Amniotic epithelial cell (primary cell): ENCODE measurements at regions not wholly inside any gene's neighbourhood (a gene's known extent, or its start where the extent isn't known, plus 50 kb on each side); places are given as distances from the start of the nearest gene placed in this dataset.
A peak's percentile ranks its signal among the peaks of the same experiment; 100 is the strongest.

ENCODE experiments used
- DNase-seq: peaks from one replicate; pipeline ENCODE4 v3.0.0-alpha.2; 2010; ENCODE audit warnings: low read depth

- no peak for DNase-seq
Observed at GRCh38 chr2:195495966-195496365, 161.1 kb upstream of the SLC39A10 start.

- no peak for DNase-seq
Observed at GRCh38 chr2:195495351-195495750, 161.7 kb upstream of the SLC39A10 start.

GRCh38 chr2:195494451-195494850, 162.6 kb upstream of the SLC39A10 start:
- no peak for DNase-seq

- DNase-seq, result no peak
Observed at GRCh38 chr2:195493416-195493815, 163.6 kb upstream of the SLC39A10 start.

- DNase-seq, result no peak
Observed at GRCh38 chr2:195490319-195490718, 166.7 kb upstream of the SLC39A10 start.

GRCh38 chr2:195489101-195489500, 167.9 kb upstream of the SLC39A10 start:
- DNase-seq, result no peak

- DNase-seq, result peak; percentile 11
Observed at GRCh38 chr2:195488567-195488966, 168.5 kb upstream of the SLC39A10 start.

GRCh38 chr2:195486987-195487644, 169.9 kb upstream of the SLC39A10 start:
- DNase-seq, result peak; percentile 90

- peak; percentile 23 for DNase-seq
Observed at GRCh38 chr2:195486520-195486919, 170.5 kb upstream of the SLC39A10 start.

- no peak for DNase-seq
Observed at GRCh38 chr2:195482010-195482409, 175.0 kb upstream of the SLC39A10 start.

GRCh38 chr2:195480121-195480520, 176.9 kb upstream of the SLC39A10 start:
- DNase-seq, result no peak

GRCh38 chr2:195479407-195479806, 177.6 kb upstream of the SLC39A10 start:
- DNase-seq, result no peak

- DNase-seq, result peak; percentile 51
Observed at GRCh38 chr2:195477996-195478382, 179.0 kb upstream of the SLC39A10 start.

- DNase-seq, result peak; percentile 89
Observed at GRCh38 chr2:195477248-195477995, 179.6 kb upstream of the SLC39A10 start.

GRCh38 chr2:195475336-195475735, 181.7 kb upstream of the SLC39A10 start:
- no peak for DNase-seq

GRCh38 chr2:195473862-195474261, 183.2 kb upstream of the SLC39A10 start:
- no peak for DNase-seq

- DNase-seq, result no peak
Observed at GRCh38 chr2:195472501-195473234, 184.4 kb upstream of the SLC39A10 start.

GRCh38 chr2:195471807-195472206, 185.2 kb upstream of the SLC39A10 start:
- DNase-seq, result no peak

GRCh38 chr2:195471163-195471562, 185.9 kb upstream of the SLC39A10 start:
- DNase-seq, result no peak

GRCh38 chr2:195470622-195471021, 186.4 kb upstream of the SLC39A10 start:
- no peak for DNase-seq

GRCh38 chr2:195468771-195469170, 188.3 kb upstream of the SLC39A10 start:
- DNase-seq, result peak; percentile 4

GRCh38 chr2:195466427-195466826, 190.6 kb upstream of the SLC39A10 start:
- DNase-seq, result no peak

GRCh38 chr2:195461010-195461409, 196.0 kb upstream of the SLC39A10 start:
- no peak for DNase-seq
